ENCODE measurements at regions not wholly inside any gene's neighbourhood (a gene's known extent, or its start where the extent isn't known, plus 50 kb on each side); places are given as distances from the start of the nearest gene placed in this dataset.

DNA sequence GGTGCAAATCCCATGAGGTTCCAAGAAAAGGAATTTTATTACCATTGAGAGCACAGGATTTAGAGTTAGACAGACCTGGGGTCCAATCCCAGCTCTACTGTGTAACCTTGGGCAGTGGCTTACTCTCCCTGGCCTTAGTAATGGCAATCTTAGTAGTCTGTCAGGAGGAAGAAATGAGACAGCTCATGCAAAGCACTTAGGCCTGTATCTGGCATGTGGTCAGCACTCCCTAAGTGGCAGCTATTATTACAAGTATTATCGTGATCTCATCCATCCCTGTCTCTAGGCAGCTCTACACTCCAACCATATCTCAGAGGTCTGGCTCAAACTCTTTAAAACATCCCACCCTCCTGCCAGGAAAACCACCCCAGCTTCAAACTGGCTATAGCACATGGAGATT, 129.6 kb upstream of the NALF2 start:
- no peaks in the 10 kb centered on the region for H3K4me1 ChIP-seq (ENCODE audit: low read length)
- H3K4me2 ChIP-seq (ENCODE audit: low read length): no peak overlapping the region
- no peaks in the 10 kb centered on the region for H3K27me3 ChIP-seq (ENCODE audit: low read depth, low read length)
- no peak overlapping the region for H3K9ac ChIP-seq (ENCODE audit: low read length)
- no peak overlapping the region for H3K4me3 ChIP-seq (ENCODE audit: low read length)
- no peaks in the 10 kb centered on the region for H3K36me3 ChIP-seq (replicated peaks; ENCODE audit: low read depth, low read length)
- H3K9me3 ChIP-seq (ENCODE audit: insufficient read depth, low read length): no peaks in the 10 kb centered on the region
- H3K27ac ChIP-seq (ENCODE audit: low read length): no peak overlapping the region
- no peak overlapping the region for H2AFZ ChIP-seq (ENCODE audit: low read depth, low read length)
- TF ChIP-seq CTCF (IDR thresholded peaks at IDR 0.05; ENCODE audit: low read depth, low read length): no peak
- TF ChIP-seq EZH2phosphoT487 (IDR thresholded peaks at IDR 0.05; ENCODE audit: low read depth): no peak
- no peaks in the 10 kb centered on the region for H3K79me2 ChIP-seq (ENCODE audit: low read length)
- H4K20me1 ChIP-seq (ENCODE audit: insufficient read depth, low read length): no peaks in the 10 kb centered on the region

DNA sequence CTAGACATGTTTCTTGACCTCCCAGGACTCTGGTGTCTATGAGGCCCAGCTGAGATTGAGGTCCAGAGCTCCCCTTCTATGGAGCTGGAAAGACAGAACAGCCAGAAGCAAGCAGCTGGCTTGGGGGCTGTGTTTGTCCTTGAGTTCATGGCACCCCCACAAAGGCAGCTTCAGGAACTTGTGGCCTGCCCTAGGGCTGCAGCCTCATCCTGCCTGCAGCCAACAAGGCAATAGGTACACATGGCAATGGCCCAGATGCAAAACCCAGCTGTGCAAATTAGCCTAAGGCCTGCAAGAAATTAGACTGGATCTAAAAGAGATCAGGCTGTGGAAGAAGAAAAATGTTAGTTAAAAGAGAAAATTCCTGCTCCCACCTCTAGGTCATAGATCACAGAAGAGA, 131.7 kb upstream of the NALF2 start:
- Histone ChIP-seq H3K79me2 (ENCODE audit: low read length) (no peaks in the 10 kb centered on the region), H3K27ac (ENCODE audit: low read length) (no peak overlapping the region), H3K27me3 (ENCODE audit: low read depth, low read length) (no peaks in the 10 kb centered on the region), H3K4me2 (ENCODE audit: low read length) (no peak overlapping the region), H2AFZ (ENCODE audit: low read depth, low read length) (no peak overlapping the region), H3K4me1 (ENCODE audit: low read length) (no peaks in the 10 kb centered on the region), H3K9ac (ENCODE audit: low read length) (no peak overlapping the region), H3K36me3 (replicated peaks; ENCODE audit: low read depth, low read length) (no peaks in the 10 kb centered on the region), H3K9me3 (ENCODE audit: insufficient read depth, low read length) (no peaks in the 10 kb centered on the region), H4K20me1 (ENCODE audit: insufficient read depth, low read length) (no peaks in the 10 kb centered on the region), H3K4me3 (ENCODE audit: low read length) (no peak overlapping the region)
- no peak for TF ChIP-seq EZH2phosphoT487 (IDR thresholded peaks at IDR 0.05; ENCODE audit: low read depth)
- TF ChIP-seq CTCF (IDR thresholded peaks at IDR 0.05; ENCODE audit: low read depth, low read length): no peak

DNA sequence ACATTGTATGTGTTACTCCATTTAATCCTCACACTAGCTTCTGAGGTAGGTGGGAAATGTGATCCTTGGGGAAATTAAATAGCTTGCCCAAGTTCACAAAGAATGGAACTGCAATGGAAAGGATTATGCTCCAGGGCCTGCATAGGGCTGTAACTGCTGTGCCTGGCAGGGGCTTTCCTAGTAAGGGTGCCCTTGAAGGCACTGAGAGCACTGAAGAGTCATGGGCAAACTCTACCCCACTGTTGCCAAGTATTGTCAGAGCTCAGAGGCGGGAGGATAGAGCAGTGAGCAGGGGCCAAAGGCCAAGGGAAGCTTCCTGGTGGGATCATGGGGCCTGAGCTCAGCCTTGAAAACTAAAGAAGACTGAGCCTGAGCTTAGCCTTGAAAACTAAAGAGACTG, 133.0 kb upstream of the NALF2 start:
- H3K4me2 ChIP-seq (ENCODE audit: low read length): no peak overlapping the region
- H3K4me3 ChIP-seq (ENCODE audit: low read length): no peak overlapping the region
- no peak overlapping the region for H2AFZ ChIP-seq (ENCODE audit: low read depth, low read length)
- H3K9ac ChIP-seq (ENCODE audit: low read length): no peak overlapping the region
- no peaks in the 10 kb centered on the region for H3K27me3 ChIP-seq (ENCODE audit: low read depth, low read length)
- H3K9me3 ChIP-seq (ENCODE audit: insufficient read depth, low read length): no peaks in the 10 kb centered on the region
- no peak for TF ChIP-seq CTCF (IDR thresholded peaks at IDR 0.05; ENCODE audit: low read depth, low read length)
- no peak for TF ChIP-seq EZH2phosphoT487 (IDR thresholded peaks at IDR 0.05; ENCODE audit: low read depth)
- no peaks in the 10 kb centered on the region for H4K20me1 ChIP-seq (ENCODE audit: insufficient read depth, low read length)
- no peaks in the 10 kb centered on the region for H3K36me3 ChIP-seq (replicated peaks; ENCODE audit: low read depth, low read length)
- no peaks in the 10 kb centered on the region for H3K79me2 ChIP-seq (ENCODE audit: low read length)
- H3K4me1 ChIP-seq (ENCODE audit: low read length): peaks cover 8% of the 10 kb centered on the region
- no peak overlapping the region for H3K27ac ChIP-seq (ENCODE audit: low read length)

GRCh38 chrX:69369999-69370398, 134.1 kb upstream of the NALF2 start:
- Histone ChIP-seq H4K20me1 (ENCODE audit: insufficient read depth, low read length) (no peaks in the 10 kb centered on the region), H3K4me3 (ENCODE audit: low read length) (no peak overlapping the region), H3K27ac (ENCODE audit: low read length) (no peak overlapping the region), H3K4me2 (ENCODE audit: low read length) (no peak overlapping the region), H3K9me3 (ENCODE audit: insufficient read depth, low read length) (no peaks in the 10 kb centered on the region), H3K36me3 (replicated peaks; ENCODE audit: low read depth, low read length) (no peaks in the 10 kb centered on the region), H2AFZ (ENCODE audit: low read depth, low read length) (no peak overlapping the region), H3K79me2 (ENCODE audit: low read length) (no peaks in the 10 kb centered on the region), H3K27me3 (ENCODE audit: low read depth, low read length) (no peaks in the 10 kb centered on the region), H3K4me1 (ENCODE audit: low read length) (peaks cover 17% of the 10 kb centered on the region), H3K9ac (ENCODE audit: low read length) (no peak overlapping the region)
- no peak for TF ChIP-seq EZH2phosphoT487 (IDR thresholded peaks at IDR 0.05; ENCODE audit: low read depth)

GRCh38 chrX:69366183-69366582, 137.9 kb upstream of the NALF2 start:
- H3K9ac ChIP-seq (ENCODE audit: low read length): no peak overlapping the region
- no peak overlapping the region for H3K4me3 ChIP-seq (ENCODE audit: low read length)
- peak overlapping the region; percentile 72 for H3K27ac ChIP-seq (ENCODE audit: low read length)
- peak overlapping the region; percentile 29; the same call in 1 of the 2 replicates for H3K4me2 ChIP-seq (ENCODE audit: low read length)
- H3K4me1 ChIP-seq (ENCODE audit: low read length): peaks cover 45% of the 10 kb centered on the region
- H4K20me1 ChIP-seq (ENCODE audit: insufficient read depth, low read length): no peaks in the 10 kb centered on the region
- no peaks in the 10 kb centered on the region for H3K79me2 ChIP-seq (ENCODE audit: low read length)
- no peaks in the 10 kb centered on the region for H3K27me3 ChIP-seq (ENCODE audit: low read depth, low read length)
- H3K9me3 ChIP-seq (ENCODE audit: insufficient read depth, low read length): no peaks in the 10 kb centered on the region
- H2AFZ ChIP-seq (ENCODE audit: low read depth, low read length): no peak overlapping the region
- TF ChIP-seq EZH2phosphoT487 (IDR thresholded peaks at IDR 0.05; ENCODE audit: low read depth) (no peak), CTCF (IDR thresholded peaks at IDR 0.05; ENCODE audit: low read depth, low read length) (0 out of 2 replicates have a peak, but pooled peaks have one; percentile 16)
- H3K36me3 ChIP-seq (replicated peaks; ENCODE audit: low read depth, low read length): no peaks in the 10 kb centered on the region

All from OCI-LY3 (cell line).